ENCODE measurements at regions not wholly inside any gene's neighbourhood (a gene's known extent, or its start where the extent isn't known, plus 50 kb on each side); places are given as distances from the start of the nearest gene placed in this dataset.

DNA sequence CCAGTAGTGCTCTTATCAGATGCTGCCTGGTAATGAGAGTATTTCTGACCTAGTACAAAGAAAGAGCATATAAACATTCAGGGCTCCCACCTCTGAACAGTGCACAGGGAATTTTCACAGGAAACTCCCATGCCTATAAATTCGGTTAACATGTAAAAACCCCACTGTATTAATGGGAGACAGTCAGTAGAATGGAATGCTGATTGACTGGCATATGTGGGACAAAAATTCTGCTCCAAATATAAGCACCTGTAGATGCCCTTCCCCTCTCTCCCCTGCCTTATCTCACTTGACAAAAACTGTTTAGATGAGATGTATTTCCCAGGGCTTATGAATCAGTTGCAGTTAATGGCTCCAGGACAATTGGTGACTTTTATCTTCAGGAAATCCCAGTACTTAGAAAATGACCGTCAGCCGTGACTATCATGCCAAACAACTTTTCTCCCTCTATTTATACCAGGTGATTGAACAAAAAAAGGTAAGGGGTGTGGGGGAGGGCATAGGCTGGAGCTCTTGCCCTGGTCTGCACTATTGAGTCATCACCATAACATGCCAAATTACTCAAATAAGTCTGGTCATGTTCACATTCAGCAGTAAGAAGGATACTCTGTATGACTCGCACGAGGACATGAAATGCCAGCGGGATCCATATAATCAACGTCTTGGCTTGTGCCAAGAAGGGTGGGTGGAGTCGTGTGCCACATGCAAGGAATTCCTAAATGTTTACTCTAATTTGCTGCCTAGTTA lies 176.4 kb upstream of the BMP2 start:
- TF ChIP-seq POLR2AphosphoS5 (IDR thresholded peaks at IDR 0.05; ENCODE audit: low read depth, low read length), result no peak
- no peak for TF ChIP-seq POLR2A (IDR thresholded peaks at IDR 0.05; ENCODE audit: low read depth, low read length)
- no peak for TF ChIP-seq TAF1 (IDR thresholded peaks at IDR 0.05; ENCODE audit: low read depth, low read length)

All from GM12891 (cell line).